SK-N-SH treated with all-trans-retinoic acid at 6 μM for 48 hours (cell line): ENCODE measurements at regions not wholly inside any gene's neighbourhood (a gene's known extent, or its start where the extent isn't known, plus 50 kb on each side); places are given as distances from the start of the nearest gene placed in this dataset.

Source experiments
- CSDC2 ChIP-seq: fragments of 250-450 bp; sonication (Bioruptor Pico); IDR thresholded peaks from 2 replicates; pipeline ENCODE4 v1.5.0; 2020; ENCODE audit warnings: mild to moderate bottlenecking, moderate library complexity
- OSR1 ChIP-seq: fragments of 250-450 bp; sonication (Bioruptor Pico); IDR thresholded peaks from 2 replicates; pipeline ENCODE4 v1.8.0; 2022; ENCODE audit warnings: moderate library complexity, mild to moderate bottlenecking, inconsistent platforms
- PATZ1 ChIP-seq: fragments of 250-450 bp; sonication (Bioruptor Pico); IDR thresholded peaks from 2 replicates; pipeline ENCODE4 v1.8.0; 2020; ENCODE audit warnings: mild to moderate bottlenecking, moderate library complexity, borderline replicate concordance
- POU6F1 ChIP-seq: fragments of 250-450 bp; sonication (Bioruptor Pico); IDR thresholded peaks from 2 replicates; pipeline ENCODE4 v1.8.0; 2021; ENCODE audit warnings: low read depth, mild to moderate bottlenecking, moderate library complexity, borderline replicate concordance
- RARB ChIP-seq: fragments of 250-450 bp; sonication (Bioruptor Pico); IDR thresholded peaks from 2 replicates; pipeline ENCODE4 v1.8.0; 2021; ENCODE audit warnings: mild to moderate bottlenecking, moderate library complexity
- SNAI2 ChIP-seq: fragments of 250-450 bp; sonication (Bioruptor Pico); IDR thresholded peaks from 2 replicates; pipeline ENCODE4 v1.5.0; 2020; ENCODE audit warnings: mild to moderate bottlenecking, moderate library complexity
- TCF4 ChIP-seq: fragments of 250-450 bp; sonication (Bioruptor Pico); IDR thresholded peaks from 2 replicates; pipeline ENCODE4 v1.8.0; 2021; ENCODE audit warnings: mild to moderate bottlenecking, moderate library complexity, borderline replicate concordance
- ZC3H10 ChIP-seq: fragments of 250-450 bp; sonication (Bioruptor Pico); IDR thresholded peaks from 2 replicates; pipeline ENCODE4 v1.5.1; 2021; ENCODE audit warnings: mild to moderate bottlenecking, moderate library complexity
- ZFP3 ChIP-seq: fragments of 250-450 bp; sonication (Bioruptor Pico); IDR thresholded peaks from 2 replicates; pipeline ENCODE4 v1.5.0; 2020; ENCODE audit warnings: mild to moderate bottlenecking, moderate library complexity
- ZFP30 ChIP-seq: fragments of 450-650 bp; formaldehyde crosslinking; IDR thresholded peaks from 2 replicates; pipeline ENCODE4 v1.5.0; 2022; ENCODE audit warnings: mild to moderate bottlenecking, moderate library complexity
- ZNF565 ChIP-seq: fragments of 450-650 bp; formaldehyde crosslinking; conservative IDR thresholded peaks from 2 replicates; pipeline ENCODE4 v1.5.0; 2020; ENCODE audit warnings: low read depth, mild to moderate bottlenecking, moderate library complexity

GRCh38 chr4:100690812-100691211, 173.0 kb upstream of the EMCN start:
- TF ChIP-seq RARB (no peak), PATZ1 (CRISPR knock-in tag) (no peak), SNAI2 (CRISPR knock-in tag) (no peak), OSR1 (CRISPR knock-in tag) (no peak), ZFP30 (CRISPR knock-in tag) (no peak), CSDC2 (CRISPR knock-in tag) (no peak), ZFP3 (no peak), ZNF565 (no peak), ZC3H10 (CRISPR knock-in tag) (no peak), TCF4 (no peak), POU6F1 (CRISPR knock-in tag) (no peak)
